ENCODE measurements at regions not wholly inside any gene's neighbourhood (a gene's known extent, or its start where the extent isn't known, plus 50 kb on each side); places are given as distances from the start of the nearest gene placed in this dataset.

DNA sequence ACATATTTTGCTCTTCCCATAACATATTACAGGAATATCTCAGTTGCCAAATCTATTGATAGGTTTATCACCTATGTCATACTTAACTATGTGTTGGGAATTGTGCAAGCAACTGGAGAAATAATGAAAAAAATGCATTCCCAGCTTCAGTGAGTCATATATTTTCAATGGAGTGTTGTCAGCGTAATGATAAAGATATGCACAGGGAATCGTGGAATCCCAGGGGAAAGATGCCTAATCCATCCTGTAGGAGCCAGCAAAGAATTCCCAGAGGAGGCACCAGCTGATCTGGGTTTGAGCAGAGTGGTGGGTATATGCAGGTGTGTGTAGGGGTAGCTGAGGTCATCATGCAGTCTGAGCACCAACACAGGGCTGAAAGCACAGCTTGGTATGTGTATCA lies 213.3 kb upstream of the DAB1 start (continued):
- TF ChIP-seq, protein P1, sequence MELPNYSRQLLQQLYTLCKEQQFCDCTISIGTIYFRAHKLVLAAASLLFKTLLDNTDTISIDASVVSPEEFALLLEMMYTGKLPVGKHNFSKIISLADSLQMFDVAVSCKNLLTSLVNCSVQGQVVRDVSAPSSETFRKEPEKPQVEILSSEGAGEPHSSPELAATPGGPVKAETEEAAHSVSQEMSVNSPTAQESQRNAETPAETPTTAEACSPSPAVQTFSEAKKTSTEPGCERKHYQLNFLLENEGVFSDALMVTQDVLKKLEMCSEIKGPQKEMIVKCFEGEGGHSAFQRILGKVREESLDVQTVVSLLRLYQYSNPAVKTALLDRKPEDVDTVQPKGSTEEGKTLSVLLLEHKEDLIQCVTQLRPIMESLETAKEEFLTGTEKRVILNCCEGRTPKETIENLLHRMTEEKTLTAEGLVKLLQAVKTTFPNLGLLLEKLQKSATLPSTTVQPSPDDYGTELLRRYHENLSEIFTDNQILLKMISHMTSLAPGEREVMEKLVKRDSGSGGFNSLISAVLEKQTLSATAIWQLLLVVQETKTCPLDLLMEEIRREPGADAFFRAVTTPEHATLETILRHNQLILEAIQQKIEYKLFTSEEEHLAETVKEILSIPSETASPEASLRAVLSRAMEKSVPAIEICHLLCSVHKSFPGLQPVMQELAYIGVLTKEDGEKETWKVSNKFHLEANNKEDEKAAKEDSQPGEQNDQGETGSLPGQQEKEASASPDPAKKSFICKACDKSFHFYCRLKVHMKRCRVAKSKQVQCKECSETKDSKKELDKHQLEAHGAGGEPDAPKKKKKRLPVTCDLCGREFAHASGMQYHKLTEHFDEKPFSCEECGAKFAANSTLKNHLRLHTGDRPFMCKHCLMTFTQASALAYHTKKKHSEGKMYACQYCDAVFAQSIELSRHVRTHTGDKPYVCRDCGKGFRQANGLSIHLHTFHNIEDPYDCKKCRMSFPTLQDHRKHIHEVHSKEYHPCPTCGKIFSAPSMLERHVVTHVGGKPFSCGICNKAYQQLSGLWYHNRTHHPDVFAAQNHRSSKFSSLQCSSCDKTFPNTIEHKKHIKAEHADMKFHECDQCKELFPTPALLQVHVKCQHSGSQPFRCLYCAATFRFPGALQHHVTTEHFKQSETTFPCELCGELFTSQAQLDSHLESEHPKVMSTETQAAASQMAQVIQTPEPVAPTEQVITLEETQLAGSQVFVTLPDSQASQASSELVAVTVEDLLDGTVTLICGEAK (IDR thresholded peaks at IDR 0.05; ENCODE audit: borderline replicate concordance), result no peak
- TF ChIP-seq RAD51 (IDR thresholded peaks at IDR 0.05) (no peak), E2F8 (IDR thresholded peaks at IDR 0.05; ENCODE audit: low read depth, partially characterized antibody) (no peak), SMARCA5 (IDR thresholded peaks at IDR 0.05) (no peak), BACH1 (IDR thresholded peaks at IDR 0.05; ENCODE audit: borderline replicate concordance) (no peak), ZNF384 (IDR thresholded peaks at IDR 0.05; ENCODE audit: borderline replicate concordance, low read depth, low read length) (no peak)

DNA sequence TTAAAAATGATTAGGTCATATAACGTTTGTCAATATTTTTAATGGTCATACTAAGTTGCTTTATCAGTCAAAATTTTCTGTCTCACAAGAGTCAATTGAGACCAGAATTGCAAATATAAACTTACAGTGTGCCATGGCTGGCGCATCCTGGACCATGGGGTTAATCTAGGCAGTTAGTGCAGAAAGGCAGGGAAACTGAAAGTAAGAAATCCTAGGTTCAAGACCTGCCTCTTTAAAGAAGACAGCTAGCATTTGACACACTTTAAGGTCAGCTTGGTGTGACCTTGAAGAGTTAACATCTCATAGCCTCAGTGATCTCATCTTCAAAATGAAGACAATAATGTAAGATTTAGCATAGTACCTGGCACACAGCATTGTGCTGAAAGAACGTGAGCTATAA lies 210.0 kb upstream of the DAB1 start:
- 25% methylated on average over 3 of the region's 3 CpGs for WGBS (ENCODE audit: insufficient coverage, insufficient replicate concordance, low lambda C conversion rate, missing lambda C conversion rate)

More for the DNA sequence above, 210.0 kb upstream of the DAB1 start:
- no peak overlapping the region for H2AFZ ChIP-seq (ENCODE audit: control insufficient read depth, low read depth, low read length)
- intact Hi-C loops (cut with micrococcal nuclease; ENCODE audit: unreplicated experiment), result no loop called here
- H3K4me3 ChIP-seq, result no peak overlapping the region
- H3K27me3 ChIP-seq (replicated peaks in 1 of 2; ENCODE audit: control insufficient read depth in 2 of 2, insufficient read depth in 2 of 2, low read length in 1 of 2), result peaks cover 0 to 2% of the 10 kb centered on the region in 2 experiments; a peak in 1 of 4 replicates
- no peaks in the 10 kb centered on the region for H3K4me1 ChIP-seq (ENCODE audit: control insufficient read depth, insufficient read depth, low read length)
- DNase-seq (ENCODE audit: low read depth, low spot score), result no peak
- ChIA-PET CTCF (no interaction called here), RAD21 (ENCODE audit: unreplicated experiment) (no interaction called here), POLR2A (no interaction called here), SMC1A (ENCODE audit: uncharacterized antibody, unreplicated experiment) (interaction anchor here (1.0 kb wide), 1 partner anchor 12 kb away, joined by 4 read pairs; no protein-coding TSS in a partner anchor)
- H4K20me1 ChIP-seq (ENCODE audit: control insufficient read depth, insufficient read depth), result no peaks in the 10 kb centered on the region
- no peak for ATAC-seq
- no peaks in the 10 kb centered on the region for H3K79me2 ChIP-seq (ENCODE audit: control insufficient read depth, insufficient read depth, low read length)
- H3K27ac ChIP-seq (ENCODE audit: control insufficient read depth, insufficient read depth), result no peak overlapping the region
- no peaks in the 10 kb centered on the region for H3K36me3 ChIP-seq (ENCODE audit: control insufficient read depth in 2 of 2, insufficient read depth in 2 of 2, low read length in 1 of 2)
- no peak for FAIRE-seq
- BruUV-seq (replicated peaks), result no TSS peak
- no peak overlapping the region for H3K4me2 ChIP-seq (ENCODE audit: control insufficient read depth, insufficient read depth)
- H3K9ac ChIP-seq (ENCODE audit: control insufficient read depth, insufficient read depth, low read length), result no peak overlapping the region
- TF ChIP-seq USF2 (IDR thresholded peaks at IDR 0.05; ENCODE audit: borderline replicate concordance, low read depth, low read length), result no peak
- TF ChIP-seq ASH2L (IDR thresholded peaks at IDR 0.05; ENCODE audit: borderline replicate concordance, low read depth), result no peak
- TF ChIP-seq ATF3 (IDR thresholded peaks at IDR 0.05; ENCODE audit: borderline replicate concordance, extremely low read depth, low read depth, low read length), result no peak
- no peak for TF ChIP-seq RBBP5 (conservative IDR thresholded peaks at IDR 0.05)
- TF ChIP-seq ZNF384 (IDR thresholded peaks at IDR 0.05; ENCODE audit: borderline replicate concordance, low read depth, low read length), result no peak
- TF ChIP-seq KDM1A (IDR thresholded peaks at IDR 0.05; ENCODE audit: borderline replicate concordance), result no peak
- no peak for TF ChIP-seq DPF2 (IDR thresholded peaks at IDR 0.05)
- in situ Hi-C loops (cut with MboI), result no loop called here
- H3K9me3 ChIP-seq (replicated peaks; ENCODE audit: control insufficient read depth, insufficient read depth, low read length), result no peaks in the 10 kb centered on the region

Measured in GM12878 (cell line).